C4-2B (cell line): ENCODE measurements at regions not wholly inside any gene's neighbourhood (a gene's known extent, or its start where the extent isn't known, plus 50 kb on each side); places are given as distances from the start of the nearest gene placed in this dataset.

Experiments
- ZFX ChIP-seq: fragments of 450-650 bp; IDR thresholded peaks from 2 replicates; pipeline ENCODE4 v1.6.1; 2017
- TF ChIP-seq, protein P1 (sequence below): fragments of 450-650 bp; conservative IDR thresholded peaks from 2 replicates; pipeline ENCODE4 v1.5.1; 2017; ENCODE audit warnings: mild to moderate bottlenecking

DNA sequence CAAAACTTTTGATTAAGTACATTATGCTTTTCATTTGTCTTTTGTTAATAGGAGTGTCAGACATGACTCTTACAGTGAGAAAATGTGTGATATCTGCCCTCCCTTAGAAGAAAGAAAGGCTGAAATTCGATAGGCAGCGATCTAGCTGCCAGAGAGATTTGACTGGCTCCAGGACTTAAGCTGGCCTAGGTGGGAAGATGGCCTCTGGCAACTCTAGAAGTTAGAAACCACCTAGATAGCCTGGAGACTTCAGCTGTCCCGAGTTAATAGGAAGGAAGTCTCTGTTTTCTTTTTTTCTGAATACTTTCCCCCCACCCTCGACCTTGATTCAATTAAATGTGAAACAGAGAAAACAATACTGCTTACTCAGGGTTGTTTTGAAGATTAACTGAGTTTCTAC lies 1194.7 kb upstream of the CRIM1 start:
- TF ChIP-seq, protein P1, sequence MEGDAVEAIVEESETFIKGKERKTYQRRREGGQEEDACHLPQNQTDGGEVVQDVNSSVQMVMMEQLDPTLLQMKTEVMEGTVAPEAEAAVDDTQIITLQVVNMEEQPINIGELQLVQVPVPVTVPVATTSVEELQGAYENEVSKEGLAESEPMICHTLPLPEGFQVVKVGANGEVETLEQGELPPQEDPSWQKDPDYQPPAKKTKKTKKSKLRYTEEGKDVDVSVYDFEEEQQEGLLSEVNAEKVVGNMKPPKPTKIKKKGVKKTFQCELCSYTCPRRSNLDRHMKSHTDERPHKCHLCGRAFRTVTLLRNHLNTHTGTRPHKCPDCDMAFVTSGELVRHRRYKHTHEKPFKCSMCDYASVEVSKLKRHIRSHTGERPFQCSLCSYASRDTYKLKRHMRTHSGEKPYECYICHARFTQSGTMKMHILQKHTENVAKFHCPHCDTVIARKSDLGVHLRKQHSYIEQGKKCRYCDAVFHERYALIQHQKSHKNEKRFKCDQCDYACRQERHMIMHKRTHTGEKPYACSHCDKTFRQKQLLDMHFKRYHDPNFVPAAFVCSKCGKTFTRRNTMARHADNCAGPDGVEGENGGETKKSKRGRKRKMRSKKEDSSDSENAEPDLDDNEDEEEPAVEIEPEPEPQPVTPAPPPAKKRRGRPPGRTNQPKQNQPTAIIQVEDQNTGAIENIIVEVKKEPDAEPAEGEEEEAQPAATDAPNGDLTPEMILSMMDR, result no peak
- no peak for TF ChIP-seq ZFX
